Hepatic stellate cell (primary cell): ENCODE measurements at regions not wholly inside any gene's neighbourhood (a gene's known extent, or its start where the extent isn't known, plus 50 kb on each side); places are given as distances from the start of the nearest gene placed in this dataset.
A peak's percentile ranks its signal among the peaks of the same experiment; 100 is the strongest.

Source experiments
- DNase-seq: peaks from one replicate; pipeline ENCODE4 v3.0.0; 2011; ENCODE audit warnings: low spot score

GRCh38 chr18:70456376-70456775 is 167.5 kb downstream of the SOCS6 start:
- no peak for DNase-seq

DNA sequence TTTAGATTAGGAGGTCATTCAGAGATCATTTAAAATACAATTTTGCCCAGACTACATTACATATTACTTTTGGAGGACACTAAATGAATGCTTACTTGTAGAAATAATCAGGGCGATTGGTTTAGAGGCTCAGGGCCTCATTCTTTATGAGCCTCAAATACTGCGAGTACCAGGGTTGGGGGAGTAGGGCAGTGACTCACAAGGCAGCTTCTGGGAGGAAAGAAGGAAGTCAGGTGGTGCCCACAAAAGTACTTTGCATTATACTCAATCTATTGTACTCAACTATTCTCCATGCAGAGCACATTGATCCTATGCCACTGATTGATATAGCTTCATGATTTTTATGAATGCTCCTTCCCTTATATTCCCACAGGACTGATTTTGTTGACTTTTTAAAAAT is 166.9 kb downstream of the SOCS6 start:
- no peak for DNase-seq

DNA sequence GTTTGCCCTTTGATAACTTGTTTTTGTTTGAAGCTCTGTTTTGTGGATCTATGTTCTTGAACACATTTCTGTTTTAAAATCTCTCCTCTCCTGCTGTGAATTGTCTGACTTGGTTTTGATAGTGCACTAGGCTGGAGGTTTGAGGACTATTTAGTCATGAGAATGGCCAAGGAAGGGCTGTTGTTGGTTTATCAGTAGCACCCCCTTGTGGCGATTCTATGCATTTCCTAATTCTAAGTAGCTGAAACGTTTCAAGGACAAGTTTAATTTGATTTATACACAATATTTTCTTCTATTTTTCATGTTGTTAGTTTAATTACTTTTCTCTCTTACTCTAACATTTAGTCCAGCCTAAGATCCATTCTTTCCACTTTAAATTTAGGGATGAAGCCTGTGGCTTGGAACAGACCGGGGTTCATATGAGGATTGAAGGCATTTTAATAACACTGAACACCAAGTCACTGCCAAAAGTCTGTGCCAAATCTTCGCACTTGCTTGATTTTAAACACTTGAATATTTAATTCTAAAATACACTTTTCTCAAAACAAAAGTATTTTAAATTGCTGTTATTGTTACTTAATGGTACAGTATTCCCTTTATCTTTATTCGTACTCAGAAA is 166.0 kb downstream of the SOCS6 start:
- peak; percentile 50 for DNase-seq

GRCh38 chr18:70453058-70453775 is 164.4 kb downstream of the SOCS6 start:
- DNase-seq, result no peak

DNA sequence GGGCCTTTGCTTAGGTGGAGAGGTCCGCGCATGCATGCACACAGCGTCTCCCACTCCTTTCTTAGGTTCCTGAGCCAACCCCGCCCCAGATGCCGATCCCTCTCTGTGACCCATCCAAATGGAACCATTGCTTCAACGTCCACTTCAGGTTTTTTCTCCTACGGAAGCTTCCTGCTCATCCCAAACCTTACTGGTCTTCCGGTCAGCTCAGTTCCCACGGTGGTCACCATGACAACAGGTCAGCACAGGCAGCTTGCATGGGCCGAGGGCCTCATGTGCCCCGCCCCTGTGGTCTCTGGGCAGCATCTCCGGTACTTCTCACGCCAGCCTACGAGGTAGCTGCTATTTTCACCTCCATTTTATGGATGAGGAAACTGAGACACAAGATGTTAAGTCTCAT is 163.7 kb downstream of the SOCS6 start:
- DNase-seq, result no peak

GRCh38 chr18:70450426-70451253 is 161.8 kb downstream of the SOCS6 start:
- peak; percentile 24 for DNase-seq

DNA sequence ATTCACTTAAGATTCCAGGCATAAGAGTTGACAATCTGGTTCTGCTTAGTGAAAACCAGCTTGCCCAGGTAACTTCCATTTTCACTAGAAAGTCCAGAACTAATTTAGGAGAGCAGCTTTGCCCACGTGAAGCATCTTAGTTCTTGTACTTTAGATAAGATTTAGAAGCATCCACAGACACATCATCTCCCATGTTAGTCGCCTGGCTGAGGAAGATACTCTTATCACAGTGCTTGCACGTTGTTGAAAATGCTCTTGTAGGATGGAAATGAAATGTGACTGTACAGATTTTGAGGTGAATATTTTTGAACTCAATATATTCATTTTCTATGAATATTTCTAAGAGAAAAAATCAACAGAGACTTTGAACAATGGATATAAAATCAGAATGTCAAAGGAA is 159.7 kb downstream of the SOCS6 start:
- no peak for DNase-seq

GRCh38 chr18:70446063-70446462 is 157.2 kb downstream of the SOCS6 start:
- no peak for DNase-seq

DNA sequence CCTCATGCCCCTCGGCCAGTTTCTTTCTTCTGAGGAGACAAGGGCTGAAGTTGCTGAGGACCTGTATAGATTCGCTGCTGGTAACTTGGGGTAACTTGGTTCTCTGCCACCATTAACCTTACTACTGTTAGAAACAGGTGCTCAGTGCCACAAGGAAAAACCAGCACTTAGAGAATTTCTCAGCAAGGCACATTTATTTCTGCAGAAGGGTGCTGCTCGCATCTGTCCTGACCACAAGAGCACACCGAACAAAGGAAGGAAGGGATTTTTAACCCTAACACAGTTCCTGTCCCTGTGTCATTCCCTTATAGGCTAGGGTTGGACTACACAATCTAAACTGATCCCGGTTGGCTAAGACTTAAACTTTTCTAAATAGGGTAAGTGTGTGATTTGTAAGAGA is 154.1 kb downstream of the SOCS6 start:
- no peak for DNase-seq

DNA sequence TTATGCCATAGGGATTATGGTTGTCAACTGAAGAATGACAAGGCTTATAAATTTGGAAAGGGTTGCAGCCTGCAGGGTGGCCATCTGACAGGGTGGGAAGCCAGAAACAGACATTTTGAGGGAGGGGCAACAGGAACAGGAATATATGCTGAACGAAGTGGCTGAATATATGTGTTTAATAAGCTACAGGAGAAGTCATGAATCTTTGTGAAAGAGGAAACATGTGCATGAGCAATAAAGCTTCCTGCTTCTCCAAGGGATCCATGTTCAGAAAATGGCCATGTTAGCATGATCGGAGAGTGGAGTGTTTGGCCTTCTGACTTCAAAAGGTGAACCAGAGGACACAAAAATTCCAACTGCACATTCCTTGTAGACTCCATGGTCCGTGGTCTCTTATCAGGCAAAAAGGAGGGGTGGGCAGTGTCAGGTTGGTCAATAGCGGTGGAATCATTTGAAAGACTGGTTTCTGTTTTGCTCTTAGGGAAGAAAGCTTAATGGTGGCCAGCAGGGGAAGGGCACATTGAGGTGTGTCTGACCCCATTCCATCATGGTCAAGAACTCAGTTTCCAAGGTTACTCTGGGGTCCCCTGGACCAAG is 144.1 kb downstream of the SOCS6 start:
- DNase-seq, result no peak

GRCh38 chr18:70431203-70431624 is 142.4 kb downstream of the SOCS6 start:
- peak; percentile 37 for DNase-seq

- no peak for DNase-seq
Measured at GRCh38 chr18:70430501-70431173, 141.8 kb downstream of the SOCS6 start.

DNA sequence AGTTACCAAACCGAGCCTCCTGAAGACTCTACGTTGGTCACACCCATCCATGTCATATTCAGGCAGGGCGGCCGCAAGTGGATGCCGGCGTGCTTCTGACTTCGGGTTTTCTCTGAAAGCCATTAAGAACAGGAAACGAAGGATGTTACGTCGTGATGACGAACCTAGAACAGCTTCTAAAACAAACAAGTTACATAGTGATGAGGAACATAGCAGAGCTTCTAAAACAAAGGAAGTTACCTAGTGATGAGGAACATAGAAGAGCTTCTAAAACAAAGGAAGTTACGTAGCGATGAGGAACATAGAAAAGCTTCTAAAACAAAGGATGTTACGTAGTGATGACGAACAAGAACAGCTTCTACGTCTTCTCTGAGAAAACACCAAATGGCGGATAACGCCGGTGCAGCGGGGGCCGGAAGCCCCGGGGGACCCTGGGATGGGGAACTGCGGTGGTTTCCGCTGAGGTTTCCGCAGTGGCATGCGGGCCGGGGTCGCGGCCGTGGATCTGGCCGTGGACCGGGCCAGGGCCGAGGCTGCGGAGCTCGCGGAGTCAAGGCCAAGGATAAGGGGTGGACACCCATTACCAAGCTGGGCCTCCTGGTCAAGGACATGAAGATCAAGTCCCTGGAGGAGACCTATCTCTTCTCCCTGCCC is 141.1 kb downstream of the SOCS6 start:
- DNase-seq, result no peak

GRCh38 chr18:70428439-70428838 is 139.6 kb downstream of the SOCS6 start:
- no peak for DNase-seq

DNA sequence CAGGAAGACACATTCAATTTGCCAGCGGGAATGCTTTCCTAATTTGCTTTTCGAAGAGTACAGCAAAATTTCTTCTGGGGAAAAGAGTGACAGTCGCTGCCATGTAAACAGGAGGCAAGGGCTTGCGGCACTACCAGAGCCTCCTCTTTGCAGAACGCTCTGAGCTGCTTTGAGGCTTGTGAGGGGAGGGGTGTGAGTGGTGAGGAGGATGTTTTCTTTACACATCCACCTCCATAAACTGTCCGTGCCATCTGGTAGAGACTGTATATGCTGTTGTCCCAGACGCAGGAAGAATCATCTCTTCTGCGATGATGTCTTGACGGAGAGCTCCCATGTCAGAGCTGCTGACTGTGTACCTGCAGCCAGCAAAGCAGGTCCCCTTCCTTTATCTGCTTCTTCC is 138.0 kb downstream of the SOCS6 start:
- DNase-seq, result no peak

DNA sequence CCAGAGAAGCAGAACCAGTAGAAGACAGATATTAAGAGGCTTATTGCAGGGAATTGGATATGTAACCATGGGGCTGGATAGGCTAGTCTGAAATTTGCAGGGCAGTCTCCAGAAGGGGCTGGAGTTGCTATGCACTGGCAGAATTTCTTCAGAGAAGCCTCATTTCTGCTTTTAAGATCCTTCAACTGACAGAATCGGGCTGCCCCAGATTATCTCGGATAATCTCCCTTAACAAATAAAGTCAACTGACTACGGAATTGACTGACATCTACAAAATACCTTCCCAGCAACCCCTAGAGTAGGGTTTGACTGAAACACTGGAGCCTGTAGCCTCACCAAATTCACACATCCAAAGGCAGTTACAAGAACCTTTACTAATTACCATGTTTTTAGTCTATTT is 136.4 kb downstream of the SOCS6 start:
- no peak for DNase-seq

DNA sequence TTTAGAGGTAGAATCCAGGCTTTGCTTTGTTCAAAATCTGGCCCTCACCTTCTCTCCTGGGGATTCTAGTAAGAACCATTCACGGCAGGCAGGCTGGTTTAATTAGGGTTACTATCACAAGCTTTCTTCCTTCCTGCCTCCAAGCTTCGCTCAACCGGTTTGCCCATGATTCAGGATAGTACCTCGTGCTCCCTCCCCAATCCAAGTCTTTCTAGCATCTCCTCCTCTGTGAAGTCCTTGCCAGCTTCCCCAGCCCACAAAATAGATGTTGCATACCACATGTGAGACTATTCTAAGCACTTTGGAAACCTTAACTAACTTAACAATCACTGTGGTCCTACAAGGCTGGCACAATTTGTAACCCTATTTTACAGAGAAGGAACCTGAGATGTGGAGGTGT is 135.1 kb downstream of the SOCS6 start:
- DNase-seq, result no peak

DNA sequence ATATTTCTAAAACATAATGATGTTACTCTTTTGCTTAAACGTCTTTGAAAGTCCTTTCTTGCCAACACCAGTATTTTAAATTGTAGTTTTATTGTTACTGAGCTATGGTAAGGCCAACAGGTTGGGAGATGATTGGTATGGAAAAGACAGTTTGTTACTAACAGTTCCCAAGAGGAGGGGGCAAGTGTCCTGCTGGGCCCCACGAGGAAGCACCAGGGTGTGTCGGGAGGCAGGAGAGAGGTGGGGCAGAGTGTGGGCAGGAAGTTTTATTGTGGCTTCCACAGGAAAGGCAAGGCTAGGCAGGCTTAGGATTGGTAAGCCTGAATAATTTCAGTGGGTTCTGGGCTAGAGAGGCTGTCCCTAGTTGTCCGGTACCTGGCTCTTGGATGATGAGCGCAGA is 134.3 kb downstream of the SOCS6 start:
- DNase-seq, result no peak

- no peak for DNase-seq
Measured at GRCh38 chr18:70422391-70422965, 133.6 kb downstream of the SOCS6 start.

GRCh38 chr18:70421471-70422390 is 132.9 kb downstream of the SOCS6 start:
- DNase-seq, result peak; percentile 72
